Endothelial cell of umbilical vein (primary cell): ENCODE measurements at regions not wholly inside any gene's neighbourhood (a gene's known extent, or its start where the extent isn't known, plus 50 kb on each side); places are given as distances from the start of the nearest gene placed in this dataset.

ENCODE experiments used
- EZH2 ChIP-seq: IDR thresholded peaks from 2 replicates; pipeline ENCODE4 v1.6.1; 2012; ENCODE audit warnings: borderline replicate concordance, low read depth, mild to moderate bottlenecking, moderate library complexity, low read length, inconsistent platforms; ENCODE audit not compliant: severe bottlenecking
- FOS ChIP-seq: IDR thresholded peaks from 2 replicates; pipeline ENCODE4 v1.6.1; 2011; ENCODE audit warnings: mild to moderate bottlenecking, low read length, moderate library complexity, borderline replicate concordance; ENCODE audit not compliant: insufficient read depth
- GATA2 ChIP-seq: IDR thresholded peaks from 2 replicates; pipeline ENCODE4 v1.7.0; 2011; ENCODE audit warnings: low read depth, mild to moderate bottlenecking, moderate library complexity, mixed read lengths, low read length; ENCODE audit not compliant: insufficient read length, insufficient read depth
- JUN ChIP-seq: IDR thresholded peaks from 2 replicates; pipeline ENCODE4 v1.6.1; 2011; ENCODE audit warnings: borderline replicate concordance, low read depth; ENCODE audit not compliant: insufficient read length, insufficient read depth
- MYC ChIP-seq: IDR thresholded peaks from one replicate; pipeline ENCODE4 v1.6.1; 2011; ENCODE audit warnings: mild to moderate bottlenecking, low read depth, low read length
- POLR2A ChIP-seq: IDR thresholded peaks from 2 replicates; pipeline ENCODE4 v1.6.1; 2012; ENCODE audit warnings: low read depth, mild to moderate bottlenecking, control low read depth, low read length
- POLR2AphosphoS5 ChIP-seq: IDR thresholded peaks from 2 replicates; pipeline ENCODE4 v1.6.1; 2012; ENCODE audit warnings: low read depth, mild to moderate bottlenecking, control low read depth, low read length, moderate library complexity; ENCODE audit not compliant: insufficient read depth
- TF ChIP-seq, protein P1 (sequence below), 2 donors: IDR thresholded peaks; 1 replicate in 1 of 2; 2 replicates in 1 of 2; pipeline ENCODE4 v1.5.1; 2011; ENCODE audit warnings: low read length in 2 of 2, mild to moderate bottlenecking in 2 of 2, moderate library complexity in 2 of 2, control low read depth in 1 of 2, inconsistent platforms in 1 of 2, low read depth in 1 of 2; ENCODE audit not compliant: insufficient read depth in 1 of 2; ENCODE audit errors: extremely low read depth in 1 of 2
- TF ChIP-seq, protein P2 (sequence below): IDR thresholded peaks from 2 replicates; pipeline ENCODE4 v1.6.1; 2011; ENCODE audit not compliant: insufficient read depth, insufficient read length

DNA sequence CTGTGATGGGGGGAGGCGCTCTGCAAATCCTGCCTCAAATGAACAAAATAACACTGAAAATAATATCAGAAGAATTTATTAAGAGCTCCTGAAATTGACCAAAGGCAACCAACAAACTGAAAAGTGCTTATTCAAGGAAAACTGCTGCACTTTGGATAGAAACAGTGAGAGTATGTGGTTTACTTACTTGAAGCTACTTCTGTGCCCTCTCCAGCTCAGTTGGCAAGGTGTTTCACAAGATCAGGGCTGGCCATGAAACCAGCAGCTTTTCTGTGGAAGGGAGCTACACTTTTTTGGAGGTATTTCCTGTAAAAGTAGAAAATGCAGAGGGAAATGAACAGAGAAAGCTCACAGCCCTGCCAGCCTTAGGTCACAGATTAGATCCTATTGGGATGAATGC, 310.0 kb upstream of the SPAG17 start:
- TF ChIP-seq, protein P1, sequence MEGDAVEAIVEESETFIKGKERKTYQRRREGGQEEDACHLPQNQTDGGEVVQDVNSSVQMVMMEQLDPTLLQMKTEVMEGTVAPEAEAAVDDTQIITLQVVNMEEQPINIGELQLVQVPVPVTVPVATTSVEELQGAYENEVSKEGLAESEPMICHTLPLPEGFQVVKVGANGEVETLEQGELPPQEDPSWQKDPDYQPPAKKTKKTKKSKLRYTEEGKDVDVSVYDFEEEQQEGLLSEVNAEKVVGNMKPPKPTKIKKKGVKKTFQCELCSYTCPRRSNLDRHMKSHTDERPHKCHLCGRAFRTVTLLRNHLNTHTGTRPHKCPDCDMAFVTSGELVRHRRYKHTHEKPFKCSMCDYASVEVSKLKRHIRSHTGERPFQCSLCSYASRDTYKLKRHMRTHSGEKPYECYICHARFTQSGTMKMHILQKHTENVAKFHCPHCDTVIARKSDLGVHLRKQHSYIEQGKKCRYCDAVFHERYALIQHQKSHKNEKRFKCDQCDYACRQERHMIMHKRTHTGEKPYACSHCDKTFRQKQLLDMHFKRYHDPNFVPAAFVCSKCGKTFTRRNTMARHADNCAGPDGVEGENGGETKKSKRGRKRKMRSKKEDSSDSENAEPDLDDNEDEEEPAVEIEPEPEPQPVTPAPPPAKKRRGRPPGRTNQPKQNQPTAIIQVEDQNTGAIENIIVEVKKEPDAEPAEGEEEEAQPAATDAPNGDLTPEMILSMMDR (IDR thresholded peaks at IDR 0.05; ENCODE audit: extremely low read depth in 1 of 2, insufficient read depth in 1 of 2, low read depth in 1 of 2, low read length in 2 of 2), result no peak
- TF ChIP-seq POLR2A (no peak), GATA2 (no peak), EZH2 (no peak), JUN (no peak), POLR2AphosphoS5 (no peak), MYC (no peak), FOS (no peak)
- TF ChIP-seq, protein P2, sequence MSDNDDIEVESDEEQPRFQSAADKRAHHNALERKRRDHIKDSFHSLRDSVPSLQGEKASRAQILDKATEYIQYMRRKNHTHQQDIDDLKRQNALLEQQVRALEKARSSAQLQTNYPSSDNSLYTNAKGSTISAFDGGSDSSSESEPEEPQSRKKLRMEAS, result no peak
